BJ (cell line): ENCODE measurements at regions not wholly inside any gene's neighbourhood (a gene's known extent, or its start where the extent isn't known, plus 50 kb on each side); places are given as distances from the start of the nearest gene placed in this dataset.
A peak's percentile ranks its signal among the peaks of the same experiment; 100 is the strongest.
"Not testable (repeated sequence)": the region's sequence is repeated elsewhere in the genome, so short reads cannot be mapped to it uniquely, and the experiment has no call there.

Experiments
- CTCF ChIA-PET: fragments of 350-600 bp; formaldehyde crosslinking; extraction: SDS; loops from one replicate; lab custom pipeline; 2021; ENCODE audit warnings: antibody characterized with exemption, inconsistent platforms; lab: Yijun Ruan, JAX
- POLR2A ChIA-PET: fragments of 300-600 bp; sonication (Branson Sonifier 250); formaldehyde crosslinking; extraction: SDS; loops from one replicate; lab custom pipeline; 2021; ENCODE audit warnings: antibody characterized with exemption; lab: Charles Lee
- DNase-seq: peaks from one replicate; pipeline ENCODE4 v3.0.0-alpha.2; 2011; ENCODE audit warnings: low read depth
- H3K27me3 ChIP-seq: 2 replicates; pipeline ENCODE4 v1.6.0; 2011; ENCODE audit warnings: low read length; ENCODE audit not compliant: control insufficient read depth, insufficient read depth
- H3K36me3 ChIP-seq: 2 replicates; pipeline ENCODE4 v1.5.1; 2011; ENCODE audit warnings: low read length; ENCODE audit not compliant: control insufficient read depth, insufficient read depth
- H3K4me3 ChIP-seq: 2 replicates; pipeline ENCODE4 v1.5.1; 2011; ENCODE audit warnings: low read depth, mild to moderate bottlenecking, control low read depth, low read length
- TF ChIP-seq, protein P1 (sequence below): IDR thresholded peaks from 2 replicates; pipeline ENCODE4 v1.5.1; 2011; ENCODE audit warnings: low read depth, mild to moderate bottlenecking, control low read depth, inconsistent platforms, low read length, moderate library complexity; ENCODE audit not compliant: insufficient read depth

- no peaks in the 10 kb centered on the region for H3K27me3 ChIP-seq
- ChIA-PET CTCF (no interaction called here), POLR2A (no interaction called here)
- TF ChIP-seq, protein P1, sequence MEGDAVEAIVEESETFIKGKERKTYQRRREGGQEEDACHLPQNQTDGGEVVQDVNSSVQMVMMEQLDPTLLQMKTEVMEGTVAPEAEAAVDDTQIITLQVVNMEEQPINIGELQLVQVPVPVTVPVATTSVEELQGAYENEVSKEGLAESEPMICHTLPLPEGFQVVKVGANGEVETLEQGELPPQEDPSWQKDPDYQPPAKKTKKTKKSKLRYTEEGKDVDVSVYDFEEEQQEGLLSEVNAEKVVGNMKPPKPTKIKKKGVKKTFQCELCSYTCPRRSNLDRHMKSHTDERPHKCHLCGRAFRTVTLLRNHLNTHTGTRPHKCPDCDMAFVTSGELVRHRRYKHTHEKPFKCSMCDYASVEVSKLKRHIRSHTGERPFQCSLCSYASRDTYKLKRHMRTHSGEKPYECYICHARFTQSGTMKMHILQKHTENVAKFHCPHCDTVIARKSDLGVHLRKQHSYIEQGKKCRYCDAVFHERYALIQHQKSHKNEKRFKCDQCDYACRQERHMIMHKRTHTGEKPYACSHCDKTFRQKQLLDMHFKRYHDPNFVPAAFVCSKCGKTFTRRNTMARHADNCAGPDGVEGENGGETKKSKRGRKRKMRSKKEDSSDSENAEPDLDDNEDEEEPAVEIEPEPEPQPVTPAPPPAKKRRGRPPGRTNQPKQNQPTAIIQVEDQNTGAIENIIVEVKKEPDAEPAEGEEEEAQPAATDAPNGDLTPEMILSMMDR = no peak
- DNase-seq = no peak
- no peaks in the 10 kb centered on the region for H3K36me3 ChIP-seq
- no peak overlapping the region for H3K4me3 ChIP-seq
Observed at GRCh38 chr7:81383846-81384245, 386.0 kb downstream of the HGF start.

DNA sequence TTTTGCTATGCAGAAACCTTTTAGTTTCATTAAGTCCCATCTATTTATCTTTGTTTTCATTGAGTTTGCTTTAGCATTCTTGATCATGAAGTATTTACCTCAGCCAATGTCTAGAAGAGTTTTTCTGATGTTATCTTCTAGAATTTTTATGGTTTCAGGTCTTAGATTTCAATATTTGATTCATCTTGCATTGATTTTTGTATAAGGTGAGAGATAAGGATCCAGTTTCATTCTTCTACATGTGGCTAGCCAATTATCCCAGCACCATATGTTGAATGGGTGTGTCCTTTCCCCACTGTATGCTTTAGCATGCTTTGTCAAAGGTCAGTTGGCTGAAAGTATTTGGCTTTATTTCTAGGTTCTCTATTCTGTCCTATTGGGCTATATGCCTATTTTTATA, 395.2 kb downstream of the HGF start:
- H3K4me3 ChIP-seq, CTCF ChIA-PET, DNase-seq, H3K36me3 ChIP-seq, H3K27me3 ChIP-seq, POLR2A ChIA-PET: not testable (repeated sequence)

GRCh38 chr7:81370822-81371221, 399.0 kb downstream of the HGF start:
- no peak for DNase-seq
- ChIA-PET CTCF (no interaction called here), POLR2A (no interaction called here)
- H3K4me3 ChIP-seq = no peak overlapping the region
- no peaks in the 10 kb centered on the region for H3K36me3 ChIP-seq
- TF ChIP-seq, protein P1 = no peak
- no peaks in the 10 kb centered on the region for H3K27me3 ChIP-seq

DNA sequence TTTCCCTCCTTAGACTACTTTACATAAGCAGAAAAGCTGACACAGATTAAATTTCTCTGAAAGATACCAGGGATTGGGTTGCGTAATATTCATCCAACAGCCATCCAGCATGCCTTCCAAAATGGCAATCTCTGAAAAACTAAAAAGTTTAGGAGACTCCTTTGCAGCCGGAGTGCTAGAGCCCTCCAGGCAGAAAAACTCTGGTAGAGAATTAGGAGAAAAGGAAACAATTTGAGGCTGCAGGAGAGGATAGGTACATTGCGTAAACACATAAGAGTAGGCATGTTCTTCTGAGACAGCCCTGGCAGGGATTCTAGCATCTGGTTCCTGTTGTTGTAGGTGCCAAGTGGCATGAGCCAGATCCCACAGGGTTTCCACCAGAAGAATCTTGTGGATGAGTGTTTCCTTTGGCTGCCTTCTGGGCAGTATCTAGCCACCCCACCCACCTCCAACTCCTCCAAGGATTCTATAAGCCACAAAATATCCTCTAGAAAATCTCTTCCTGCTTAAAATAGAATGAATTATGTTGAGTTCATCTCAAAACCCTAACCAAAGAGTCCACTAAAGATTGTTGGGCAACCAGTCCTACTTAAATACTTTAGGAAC, 402.4 kb downstream of the HGF start:
- H3K4me3 ChIP-seq = no peak overlapping the region
- ChIA-PET CTCF (no interaction called here), POLR2A (interaction anchor here (0.6 kb wide), 1 partner anchor 598 kb away, joined by 15 read pairs; no protein-coding TSS in a partner anchor)
- TF ChIP-seq, protein P1 = no peak
- no peaks in the 10 kb centered on the region for H3K36me3 ChIP-seq
- H3K27me3 ChIP-seq = no peaks in the 10 kb centered on the region
- peak; percentile 63 for DNase-seq

GRCh38 chr7:81366546-81366945, 403.3 kb downstream of the HGF start:
- Histone ChIP-seq H3K27me3 (no peaks in the 10 kb centered on the region), H3K36me3 (no peaks in the 10 kb centered on the region), H3K4me3 (no peak overlapping the region)
- ChIA-PET CTCF (no interaction called here), POLR2A (interaction anchor here (0.6 kb wide), 1 partner anchor 597 kb away, joined by 15 read pairs; no protein-coding TSS in a partner anchor)
- peak; percentile 37 for DNase-seq
- TF ChIP-seq, protein P1 = no peak

GRCh38 chr7:81361769-81362312, 408.0 kb downstream of the HGF start:
- Histone ChIP-seq H3K36me3 (no peaks in the 10 kb centered on the region), H3K4me3 (no peak overlapping the region), H3K27me3 (no peaks in the 10 kb centered on the region)
- TF ChIP-seq, protein P1 = no peak
- DNase-seq = peak; percentile 46
- ChIA-PET CTCF (no interaction called here), POLR2A (no interaction called here)
